Iris pigment epithelial cell (primary cell): ENCODE measurements at regions not wholly inside any gene's neighbourhood (a gene's known extent, or its start where the extent isn't known, plus 50 kb on each side); places are given as distances from the start of the nearest gene placed in this dataset.

Experiments used
- DNase-seq: peaks from one replicate; pipeline ENCODE4 v3.0.0-alpha.2; 2011; ENCODE audit warnings: low read depth

DNA sequence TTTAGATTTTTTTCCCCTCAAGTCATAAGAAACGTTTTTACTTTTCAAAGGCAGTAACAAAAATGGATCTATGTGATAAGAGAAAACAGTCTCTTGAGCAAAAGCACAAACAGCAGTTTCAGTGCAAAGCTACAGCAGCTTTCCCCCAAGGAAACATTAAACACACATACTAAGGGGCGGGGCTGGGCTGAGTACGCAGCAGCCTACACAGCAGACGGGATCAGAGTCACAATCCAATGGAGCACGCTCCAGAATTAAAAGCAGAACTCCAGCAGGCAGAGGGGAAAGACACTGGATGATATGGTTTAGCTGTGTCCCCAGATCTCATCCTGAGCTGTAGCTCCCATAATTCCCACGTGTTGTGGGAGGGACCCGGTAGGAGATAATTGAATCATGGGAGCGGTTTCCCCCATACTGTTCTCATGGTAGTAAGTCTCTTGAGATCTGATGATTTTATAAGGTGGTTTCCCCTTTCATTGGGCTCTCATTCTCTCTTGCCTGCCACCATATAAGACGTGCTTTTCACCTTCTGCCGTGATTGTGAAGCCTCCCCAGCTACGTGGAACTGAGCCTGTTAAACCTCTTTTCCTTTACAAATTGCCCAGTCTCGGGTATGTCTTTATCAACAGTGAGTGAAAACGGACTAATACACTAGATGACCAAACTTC is 116.2 kb upstream of the SLCO3A1 start:
- no peak for DNase-seq

DNA sequence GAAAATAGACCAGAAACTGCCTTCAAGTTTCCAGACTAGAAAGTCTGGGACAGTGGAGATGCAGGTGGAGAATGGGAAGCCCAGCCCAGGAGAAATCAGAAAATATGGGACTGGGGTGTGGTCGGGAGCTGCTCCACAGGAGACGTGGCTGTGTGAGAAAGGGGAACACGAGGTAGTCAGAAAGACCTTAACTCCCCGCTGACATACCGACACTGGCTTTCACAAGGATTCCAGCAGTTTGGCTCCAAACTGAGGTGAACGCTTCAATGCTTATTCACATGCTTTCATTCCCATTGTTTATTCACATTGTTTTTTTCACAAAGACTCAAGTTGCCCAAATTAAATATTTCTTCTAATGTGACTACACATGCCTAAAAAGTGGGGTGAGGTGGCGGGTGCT is 111.5 kb upstream of the SLCO3A1 start:
- no peak for DNase-seq

DNA sequence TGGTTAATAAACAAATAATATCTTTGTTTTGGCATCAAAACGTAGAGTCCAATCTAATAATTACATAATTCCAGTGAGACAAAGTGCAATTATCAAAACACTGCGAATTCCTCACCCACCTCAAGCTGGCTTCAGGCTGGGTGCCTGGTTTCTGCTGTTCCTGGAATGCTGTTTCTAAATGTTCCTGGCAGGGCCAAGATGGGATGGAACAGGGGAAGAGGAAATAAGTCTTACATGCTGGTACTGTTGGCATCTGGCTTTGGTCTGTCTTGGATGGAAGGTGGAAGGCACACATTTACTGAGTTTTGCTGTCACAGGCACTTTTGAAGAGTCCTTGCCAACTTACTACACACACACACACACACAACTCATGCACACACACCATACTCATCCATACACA is 101.9 kb upstream of the SLCO3A1 start:
- no peak for DNase-seq

DNA sequence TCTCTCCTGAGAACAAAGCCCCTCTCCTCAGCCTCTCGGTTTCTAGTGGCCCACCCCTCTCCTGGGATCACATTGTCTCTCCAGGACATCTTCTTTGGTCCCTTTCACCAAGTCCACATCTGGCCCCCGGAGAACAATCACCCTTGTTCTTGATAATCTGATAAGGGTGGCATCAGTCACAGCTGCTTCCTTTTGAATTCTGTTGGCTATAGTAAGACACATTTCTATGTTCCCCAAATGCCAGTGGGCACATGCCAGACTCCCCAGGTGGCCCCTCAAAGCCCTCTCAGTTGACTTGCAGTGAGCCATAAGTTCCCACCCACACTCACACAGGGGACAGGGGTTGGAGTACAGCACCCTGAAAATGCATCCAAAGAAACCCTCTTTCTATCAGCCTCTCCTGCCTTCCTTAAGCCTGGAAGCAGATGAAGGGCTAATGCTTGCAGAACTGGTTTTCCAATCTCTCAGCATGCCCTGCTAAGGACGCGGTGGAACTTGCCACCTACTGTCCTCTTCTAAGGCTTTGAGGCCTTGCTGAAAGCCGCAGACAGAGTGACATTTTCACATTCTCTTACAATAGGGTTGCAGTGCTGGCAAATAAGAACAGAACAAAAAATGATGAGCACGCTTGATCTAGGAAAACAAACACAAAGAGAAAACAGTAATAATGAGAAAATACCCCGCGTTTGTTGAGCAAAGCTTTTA is 101.3 kb upstream of the SLCO3A1 start:
- DNase-seq = no peak

DNA sequence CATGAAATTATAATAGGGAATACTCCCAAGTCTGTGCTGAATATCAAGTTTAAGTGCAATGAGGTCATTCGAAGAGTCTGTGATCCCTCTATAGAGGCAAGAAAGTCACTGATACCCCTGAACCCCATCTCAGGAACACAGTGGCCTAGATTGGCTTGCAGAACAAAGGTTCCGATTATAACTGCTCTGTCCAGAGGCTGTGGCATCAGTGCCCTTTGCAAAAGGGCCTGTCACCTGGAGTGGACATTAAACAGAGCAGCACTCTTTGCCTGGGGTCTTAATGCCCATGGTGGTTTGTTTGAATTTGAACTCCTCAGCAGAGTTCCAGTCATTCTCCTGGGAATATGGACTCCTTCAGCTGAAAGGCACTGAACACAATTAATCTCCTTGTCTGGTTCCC is 93.9 kb upstream of the SLCO3A1 start:
- DNase-seq = no peak

DNA sequence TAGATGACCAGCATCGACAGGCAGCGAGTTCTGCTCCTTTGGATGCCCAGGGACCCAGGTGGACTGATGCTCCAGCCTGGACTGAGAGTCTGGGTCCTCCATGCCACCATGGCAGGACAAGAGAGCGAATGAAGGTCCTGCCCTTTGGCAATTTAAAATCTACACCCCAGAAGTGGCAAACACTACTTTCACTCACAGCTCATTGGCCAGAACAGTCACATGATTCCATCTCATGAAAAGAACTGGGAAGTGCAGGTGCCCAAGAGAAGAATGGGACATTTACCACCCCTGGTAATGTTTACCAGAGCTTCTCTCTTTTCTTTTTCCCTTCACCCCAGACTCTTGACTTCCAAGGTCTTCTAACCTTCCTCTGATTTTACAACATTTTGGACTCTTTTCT is 87.8 kb upstream of the SLCO3A1 start:
- DNase-seq = no peak

DNA sequence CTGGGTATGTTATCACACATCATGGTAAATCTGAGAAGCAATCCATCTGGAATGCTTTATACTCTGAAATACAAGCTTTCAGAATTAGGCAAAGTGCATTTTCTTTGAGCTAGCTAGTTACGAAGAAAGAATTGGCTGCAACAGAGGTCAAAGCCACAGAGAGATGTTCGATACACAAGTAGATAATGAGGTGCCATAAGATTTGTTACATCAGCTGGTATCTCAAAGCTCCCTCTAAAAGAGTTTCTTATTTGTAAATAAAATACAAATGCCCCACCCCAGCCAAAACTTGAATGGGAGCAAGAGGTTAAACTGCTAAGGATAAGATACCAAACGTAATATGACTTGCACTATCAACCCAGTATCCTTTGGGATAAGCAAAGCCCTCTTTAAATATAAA is 84.0 kb upstream of the SLCO3A1 start:
- DNase-seq = no peak

DNA sequence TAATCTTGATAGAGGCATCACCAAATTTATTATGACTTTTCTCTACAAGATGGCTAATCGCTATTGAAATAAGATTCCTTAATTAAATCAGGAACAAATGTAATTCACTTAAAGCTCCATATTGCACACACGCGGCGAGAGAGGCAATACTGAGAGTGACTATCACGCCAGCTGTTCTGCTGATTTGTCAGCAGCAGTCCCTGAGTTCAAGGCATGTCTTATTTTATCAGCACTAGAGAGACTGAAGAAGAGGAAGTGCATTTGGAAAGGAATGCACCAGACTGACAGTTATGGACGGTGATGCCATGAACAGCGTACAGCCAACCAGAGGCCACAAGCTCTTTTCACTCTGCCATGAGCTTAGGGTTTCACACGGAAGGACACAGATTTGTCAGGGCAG is 83.6 kb upstream of the SLCO3A1 start:
- DNase-seq = no peak

DNA sequence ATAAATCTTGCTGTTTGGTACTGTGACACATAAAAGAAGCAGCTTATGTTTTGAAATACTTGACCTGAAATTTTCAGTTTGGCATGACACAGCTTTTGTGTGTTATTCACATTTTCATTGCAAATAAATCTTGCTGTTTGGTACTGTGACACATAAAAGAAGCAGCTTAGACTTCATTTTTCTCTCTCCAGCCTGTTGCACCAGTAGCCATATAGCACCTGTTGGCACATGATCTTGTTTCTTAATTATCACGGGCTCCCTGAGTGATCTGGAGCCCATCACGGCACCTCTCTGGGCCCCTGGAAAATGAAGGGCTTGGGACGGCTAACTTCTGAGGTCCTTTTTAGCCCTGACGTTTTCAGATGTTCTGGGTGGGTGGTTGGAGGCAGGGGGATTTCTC is 77.4 kb upstream of the SLCO3A1 start:
- DNase-seq = no peak

DNA sequence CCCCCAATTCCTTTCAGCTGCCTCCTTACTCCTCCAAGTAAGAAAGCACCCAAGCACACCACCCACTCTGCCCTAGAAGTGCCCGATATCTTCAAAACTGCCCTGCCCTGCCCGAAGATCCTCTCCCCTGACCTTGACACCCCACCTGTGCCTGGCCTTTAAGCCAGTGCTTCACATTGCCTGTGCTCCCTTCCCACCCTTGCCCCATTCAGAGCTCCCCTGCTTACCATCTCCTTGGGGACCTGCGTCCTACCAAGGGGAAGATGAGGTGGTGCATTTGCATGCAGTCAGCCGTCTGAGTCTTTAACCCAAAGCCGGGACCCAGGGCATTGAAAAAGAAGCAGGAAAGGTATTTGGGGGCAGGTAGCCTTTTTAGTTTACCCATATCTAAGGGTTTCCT is 73.5 kb upstream of the SLCO3A1 start:
- DNase-seq = no peak

DNA sequence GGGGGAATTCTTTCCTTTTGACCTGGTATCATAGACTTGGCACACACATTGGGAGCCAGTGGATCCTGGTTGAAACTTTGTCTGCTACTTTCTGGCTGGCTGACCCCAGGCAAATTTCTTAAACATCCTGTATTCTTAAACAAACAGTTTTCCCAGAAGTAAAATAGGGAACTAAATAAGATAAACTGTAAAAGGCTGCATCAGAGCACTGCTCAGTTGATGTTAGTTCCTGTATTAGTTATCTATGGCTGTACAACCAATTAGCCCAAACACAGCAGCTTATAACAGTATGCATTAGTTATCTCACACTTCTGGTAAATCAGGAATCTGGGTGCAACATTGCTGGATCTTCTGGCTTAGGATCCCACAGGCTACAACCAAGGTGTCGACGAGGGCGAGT is 73.1 kb upstream of the SLCO3A1 start:
- no peak for DNase-seq

DNA sequence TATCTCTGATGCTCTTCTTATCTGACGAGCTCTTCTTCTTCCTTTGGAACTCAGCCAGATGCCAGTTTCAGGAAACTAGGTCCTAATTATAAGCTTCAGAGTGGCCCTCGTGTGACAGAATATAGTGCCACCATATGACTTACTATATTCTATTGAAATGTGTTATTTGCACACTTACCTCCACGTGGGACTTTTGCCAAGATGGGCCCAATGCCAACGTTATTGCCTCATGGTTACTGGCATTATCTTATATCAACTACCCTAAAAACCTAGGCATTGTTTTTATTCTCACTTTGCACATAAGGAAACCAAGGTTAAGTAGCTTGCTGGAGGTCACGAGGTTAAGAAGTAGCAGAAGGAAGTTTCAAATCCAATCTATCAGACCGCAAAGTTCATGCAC is 71.3 kb upstream of the SLCO3A1 start:
- no peak for DNase-seq

DNA sequence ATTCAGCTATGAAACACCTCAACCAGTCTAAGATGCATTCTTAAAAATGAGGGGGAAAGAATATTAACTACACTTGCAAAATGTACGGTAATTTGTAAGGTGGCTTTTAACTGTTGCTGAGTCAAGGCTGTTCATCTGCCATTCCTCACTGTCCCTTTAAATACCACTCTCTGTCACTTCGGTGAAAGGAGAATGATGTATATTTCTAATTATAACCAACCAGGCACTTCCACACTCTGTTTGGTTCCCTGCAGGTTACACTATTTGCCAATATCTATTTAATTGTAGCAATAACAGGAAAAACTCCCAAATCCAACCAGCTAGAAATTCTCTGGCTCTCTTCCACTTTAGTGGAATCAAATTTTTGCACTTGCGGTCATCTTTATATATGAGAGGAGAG is 70.5 kb upstream of the SLCO3A1 start:
- DNase-seq = no peak

DNA sequence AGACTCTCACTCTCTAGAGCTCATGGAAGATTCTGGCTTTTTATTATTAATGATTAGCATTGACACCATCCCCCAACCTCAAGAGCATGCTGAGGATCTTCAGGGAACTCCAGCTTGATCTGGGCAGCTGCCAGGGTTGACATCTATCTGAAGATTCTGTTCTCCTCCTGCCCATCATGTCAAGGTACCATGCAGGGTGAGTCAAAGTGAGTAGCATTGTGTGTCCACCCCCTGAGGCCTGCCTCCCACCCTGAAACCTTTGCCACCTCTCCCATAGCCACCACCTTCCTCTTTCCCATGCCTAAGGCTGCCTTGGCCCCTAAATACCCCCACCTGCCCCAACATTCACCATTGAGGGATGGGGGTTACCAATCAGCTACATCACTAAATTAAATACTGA is 70.1 kb upstream of the SLCO3A1 start:
- DNase-seq = no peak

DNA sequence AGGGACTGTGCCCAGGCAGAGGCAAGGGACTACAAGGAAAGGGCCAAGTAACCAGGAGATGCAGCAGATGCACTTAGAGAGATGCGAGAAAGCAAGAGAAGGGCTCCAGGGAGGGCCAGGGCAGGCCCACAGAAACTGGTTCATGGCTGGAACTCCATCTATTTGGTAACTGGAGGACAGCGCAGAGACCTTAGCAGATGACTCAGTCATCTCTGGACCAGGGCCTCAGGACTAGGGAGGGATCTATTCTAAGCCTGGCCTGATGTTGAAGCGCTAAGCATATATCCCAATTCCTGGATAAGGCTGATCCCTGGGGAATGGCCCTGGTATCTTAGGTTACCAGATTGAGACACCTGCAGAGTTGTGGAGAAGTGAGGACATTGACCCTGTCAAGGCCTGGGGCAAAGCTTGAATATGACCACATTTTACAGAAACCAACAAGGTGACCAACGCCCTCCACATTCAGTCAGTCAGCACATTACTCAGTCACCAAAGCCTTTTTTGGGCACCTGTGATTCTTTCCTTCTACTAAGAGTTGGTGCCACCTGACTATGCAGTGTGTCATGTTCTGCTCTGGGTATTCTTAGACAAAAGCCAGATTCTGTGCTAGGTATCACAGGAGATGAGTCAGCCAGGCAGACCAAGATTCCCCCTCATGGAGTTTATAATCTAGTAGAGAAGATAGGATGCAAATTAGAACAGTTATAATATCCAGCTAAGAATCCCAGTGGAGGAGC is 68.4 kb upstream of the SLCO3A1 start:
- DNase-seq = no peak

DNA sequence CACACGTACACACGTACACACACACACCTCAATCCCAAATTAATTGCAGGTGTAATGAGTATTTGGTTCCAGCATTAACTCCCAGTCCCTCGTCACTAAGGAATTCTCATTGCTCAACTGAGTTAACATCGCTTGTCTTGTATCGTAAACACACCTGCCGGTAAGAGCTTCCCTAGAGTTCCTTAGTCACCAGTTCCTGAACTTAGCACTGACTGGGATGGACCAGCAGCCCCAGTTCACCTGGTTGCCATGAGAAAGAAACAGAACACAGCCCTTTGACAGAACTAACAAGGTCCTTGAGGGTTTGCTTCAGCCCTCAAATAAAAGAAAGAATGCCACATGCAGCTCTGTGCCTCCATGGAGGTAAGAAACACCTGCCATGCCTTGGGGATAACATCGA is 66.3 kb upstream of the SLCO3A1 start:
- DNase-seq = no peak

DNA sequence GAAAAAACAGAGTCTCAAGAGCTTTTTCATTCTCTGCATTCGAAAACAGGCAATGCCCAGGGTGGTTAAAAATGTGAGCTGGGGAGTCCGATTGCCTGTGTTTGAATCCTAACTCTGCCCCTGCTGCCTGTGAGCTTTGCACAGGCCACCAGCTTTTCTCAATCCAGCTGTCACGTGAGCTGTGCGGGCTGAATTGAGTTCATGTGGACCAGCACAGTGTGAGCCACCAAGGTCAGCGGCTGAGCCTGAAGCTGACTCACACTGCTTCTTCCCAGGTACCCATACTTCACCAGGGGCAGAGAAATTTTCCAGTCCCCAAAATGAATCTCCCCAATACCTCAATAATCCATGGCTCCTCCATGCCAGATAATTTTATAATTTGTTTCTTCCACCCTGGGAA is 64.4 kb upstream of the SLCO3A1 start:
- no peak for DNase-seq

DNA sequence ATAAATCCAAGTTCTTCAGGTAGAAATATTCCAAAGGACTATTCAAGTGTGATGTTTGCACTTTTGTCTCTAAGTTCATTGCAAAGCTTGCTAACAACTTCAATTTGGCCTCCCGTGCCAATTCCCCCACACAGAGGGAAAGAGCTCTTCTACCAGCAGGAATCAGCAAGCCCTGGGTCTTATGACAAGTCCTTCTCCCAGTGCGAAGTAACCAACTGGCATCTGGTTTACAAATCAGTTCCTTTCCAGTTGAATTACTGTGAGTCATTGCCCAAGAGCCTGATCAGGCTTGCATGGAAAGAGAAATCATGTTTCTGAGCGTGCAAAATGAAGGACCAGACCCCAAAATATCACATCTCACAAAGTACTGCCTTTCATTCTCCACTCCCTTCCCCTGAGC is 62.7 kb upstream of the SLCO3A1 start:
- peak; percentile 31 for DNase-seq

DNA sequence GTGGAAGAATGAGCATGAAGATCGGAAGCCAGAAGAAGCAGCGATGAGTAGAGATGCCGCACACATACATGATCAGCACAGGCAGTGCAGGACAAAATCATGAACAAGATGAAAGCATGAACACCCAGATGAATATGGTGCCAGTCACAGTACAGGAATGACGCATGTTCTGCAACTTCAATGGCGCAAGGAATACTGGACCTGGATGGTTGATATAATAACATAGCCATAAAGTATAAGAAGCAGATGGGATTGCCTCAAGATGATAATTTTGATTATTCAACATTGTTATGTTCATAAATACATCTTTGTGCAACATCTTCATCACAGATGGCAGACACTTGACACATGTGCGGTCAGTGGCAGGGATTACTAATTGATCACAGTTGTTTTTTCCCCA is 59.7 kb upstream of the SLCO3A1 start:
- no peak for DNase-seq

DNA sequence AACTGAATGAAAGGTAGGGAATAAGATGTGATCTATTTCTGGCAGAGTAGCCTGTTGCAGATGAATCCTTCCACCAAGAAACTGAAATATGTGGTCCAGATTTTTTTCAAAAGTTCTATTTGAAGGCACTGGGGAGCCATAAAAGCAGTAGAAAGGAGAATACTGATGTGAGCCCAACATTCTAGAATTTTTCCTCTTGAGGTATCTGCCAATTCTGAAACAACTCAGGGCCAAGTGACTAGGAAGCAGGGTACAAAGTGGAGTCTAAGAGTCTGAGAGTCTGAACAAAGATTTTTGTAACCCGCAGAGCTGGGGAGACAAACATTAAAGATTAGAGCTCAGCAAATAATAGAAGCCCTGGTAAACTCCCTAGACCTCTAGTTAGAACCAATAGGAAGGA is 58.3 kb upstream of the SLCO3A1 start:
- no peak for DNase-seq

DNA sequence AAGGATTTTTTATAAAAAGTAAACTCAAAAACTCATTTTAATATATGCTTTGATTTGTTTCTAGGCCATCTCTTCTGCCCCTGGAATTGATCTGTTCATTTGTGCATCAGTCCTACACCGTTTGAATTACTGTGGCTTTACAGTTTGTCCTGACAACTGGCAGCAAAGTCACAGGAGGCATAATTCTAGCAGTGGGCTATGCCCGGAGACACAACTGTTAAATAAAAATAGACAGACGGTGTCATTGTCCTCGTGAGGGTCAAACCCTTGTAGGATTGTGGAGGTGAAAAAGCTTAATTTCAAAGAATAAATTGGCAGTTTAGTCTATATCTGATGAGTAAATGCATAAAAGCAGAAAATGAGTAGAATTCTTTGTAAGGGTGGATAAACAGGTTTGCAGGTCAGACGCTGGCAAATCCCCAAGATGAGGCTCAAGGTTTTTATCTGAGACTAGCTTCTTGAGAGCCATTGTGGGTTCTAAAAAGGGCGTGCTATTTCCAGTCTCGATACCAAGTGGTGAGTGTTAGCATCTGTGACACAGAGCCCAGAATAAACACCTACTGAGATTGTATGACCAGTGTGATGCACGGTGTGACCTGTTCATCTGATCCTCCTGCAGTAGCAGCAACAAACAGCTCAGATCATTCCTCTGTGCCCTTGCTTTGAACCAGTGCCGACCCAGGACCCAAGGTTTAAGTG is 51.5 kb upstream of the SLCO3A1 start:
- DNase-seq = no peak

DNA sequence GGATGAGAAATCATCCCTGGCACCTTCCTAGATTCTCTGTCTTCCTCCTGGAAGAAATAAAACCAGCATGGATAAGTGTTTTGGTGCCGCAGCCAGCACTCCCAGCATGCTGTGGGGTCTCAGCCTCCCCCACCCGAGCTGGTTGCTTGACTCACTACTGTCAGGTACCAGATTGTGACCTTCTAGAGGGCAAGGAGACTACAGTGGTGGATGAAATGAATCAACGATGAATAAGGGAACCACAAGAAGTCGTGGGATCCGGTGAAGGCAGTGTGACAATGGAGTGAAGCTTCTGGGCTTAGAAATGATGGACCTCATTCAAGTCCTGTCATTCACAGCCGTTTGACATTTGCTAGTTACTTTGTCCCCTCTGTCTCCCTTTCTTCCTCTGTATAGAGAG is 50.2 kb upstream of the SLCO3A1 start:
- no peak for DNase-seq
